GM19025 (cell line): ENCODE measurements at regions not wholly inside any gene's neighbourhood (a gene's known extent, or its start where the extent isn't known, plus 50 kb on each side); places are given as distances from the start of the nearest gene placed in this dataset.
"Not testable (repeated sequence)": the region's sequence is repeated elsewhere in the genome, so short reads cannot be mapped to it uniquely, and the experiment has no call there.

Experiments
- ATAC-seq: cut with Tn5 transposase; IDR thresholded peaks from one replicate; pipeline ENCODE4 v1.9.1; 2021; ENCODE audit warnings: mild to moderate bottlenecking, low read depth, moderate library complexity; ENCODE audit not compliant: unreplicated experiment

DNA sequence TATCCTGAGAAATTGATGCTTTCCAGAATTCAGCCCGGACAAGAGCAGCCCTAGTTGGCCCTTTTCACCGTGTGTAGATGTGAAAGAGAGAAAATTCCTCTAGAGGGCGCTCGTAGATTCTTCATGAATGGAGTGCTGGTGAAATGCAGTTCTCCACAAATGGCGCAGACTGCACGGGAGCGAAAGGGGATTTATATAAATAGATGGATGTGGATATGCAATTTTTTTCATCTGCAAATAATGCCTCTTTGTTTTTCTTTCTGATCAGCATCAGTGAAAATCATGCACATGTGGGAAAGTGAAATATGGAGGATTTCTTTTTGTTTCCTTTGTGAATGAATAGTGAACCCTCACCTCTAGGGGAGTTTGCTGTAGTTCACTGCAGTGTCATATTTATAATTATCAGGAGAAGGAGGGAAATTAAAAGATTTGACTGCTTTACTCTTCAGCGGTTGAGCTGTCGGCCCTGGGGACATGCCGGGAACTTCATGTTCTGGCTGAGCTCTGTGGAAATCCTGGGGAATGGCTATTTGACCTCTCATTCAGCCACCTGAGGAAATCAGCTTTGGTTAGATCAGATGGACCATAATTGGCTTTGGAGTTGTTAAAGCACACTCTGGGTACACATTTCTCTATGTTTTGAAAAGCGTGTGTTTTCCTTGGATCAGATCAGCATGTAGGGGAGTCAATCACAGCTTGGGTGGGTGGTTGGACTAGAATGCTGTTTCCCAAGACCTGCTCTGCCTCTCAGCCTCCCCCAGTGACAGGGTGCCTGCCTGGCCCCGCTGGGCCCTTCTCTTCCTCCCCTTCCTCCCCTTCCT lies 115.0 kb upstream of the SHISA3 start:
- peak; percentile 57 for ATAC-seq

DNA sequence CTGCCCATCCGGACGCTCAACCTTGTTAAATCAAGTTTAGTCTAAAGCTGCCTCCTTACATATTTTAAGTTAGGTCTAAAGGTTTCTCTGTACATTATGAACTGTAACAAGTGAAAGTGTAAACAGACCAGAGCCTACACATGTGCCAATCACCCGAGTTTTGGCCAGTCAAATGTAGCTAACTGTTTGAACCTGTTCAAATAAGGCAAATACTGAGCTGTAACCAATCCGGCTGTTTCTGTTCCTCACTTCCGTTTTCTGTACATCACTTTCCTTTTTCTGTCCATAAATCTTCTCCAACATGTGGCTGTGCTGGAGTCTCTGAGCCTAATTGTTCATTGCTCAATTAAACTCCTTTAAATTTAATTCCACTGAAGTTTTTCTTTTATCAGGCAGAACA lies 113.3 kb upstream of the SHISA3 start:
- ATAC-seq: no peak

- ATAC-seq: not testable (repeated sequence)
Observed at GRCh38 chr4:42288876-42289275, 108.4 kb upstream of the SHISA3 start.

- not testable (repeated sequence) for ATAC-seq
Observed at GRCh38 chr4:42292192-42292591, 105.1 kb upstream of the SHISA3 start.

DNA sequence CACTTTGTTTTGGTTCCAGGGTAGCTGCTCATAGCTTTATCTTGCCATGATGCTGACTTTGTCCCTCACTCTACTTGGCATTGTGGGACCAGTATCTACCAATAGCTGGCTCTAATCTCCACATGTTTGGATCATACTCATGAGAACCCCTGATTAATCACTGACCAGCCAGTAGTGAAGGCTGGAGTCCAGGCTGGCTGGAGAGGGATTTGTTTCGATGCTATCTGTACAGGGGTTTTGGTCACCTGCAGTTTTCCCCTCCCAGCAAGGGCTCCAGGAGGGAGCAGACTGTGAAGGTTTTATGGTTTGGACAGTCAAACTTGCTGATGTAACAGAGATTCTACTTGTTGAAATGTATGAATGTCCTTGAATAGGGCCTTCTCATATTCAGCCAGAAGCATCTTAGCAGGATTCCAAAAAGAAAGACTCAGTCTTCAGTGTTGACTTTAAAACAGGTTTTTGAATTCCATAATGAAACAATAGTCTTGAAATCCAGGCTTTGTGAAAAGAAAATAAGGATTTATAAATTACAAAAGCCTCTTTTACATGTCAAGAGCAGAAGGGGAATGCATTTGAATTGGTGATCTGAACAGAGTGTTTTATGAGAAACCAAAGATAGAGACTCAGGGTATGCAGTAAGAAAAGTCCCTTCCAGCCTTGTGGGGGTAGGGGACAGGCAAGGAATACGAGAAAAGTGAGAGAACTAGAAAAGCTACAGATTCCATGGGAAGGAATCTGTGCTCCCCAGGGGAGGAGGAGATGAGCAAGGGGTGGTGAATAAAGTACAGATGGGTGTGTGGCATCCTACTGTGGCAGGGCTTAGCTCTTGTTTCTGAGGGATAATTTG lies 103.1 kb upstream of the SHISA3 start:
- ATAC-seq: no peak

DNA sequence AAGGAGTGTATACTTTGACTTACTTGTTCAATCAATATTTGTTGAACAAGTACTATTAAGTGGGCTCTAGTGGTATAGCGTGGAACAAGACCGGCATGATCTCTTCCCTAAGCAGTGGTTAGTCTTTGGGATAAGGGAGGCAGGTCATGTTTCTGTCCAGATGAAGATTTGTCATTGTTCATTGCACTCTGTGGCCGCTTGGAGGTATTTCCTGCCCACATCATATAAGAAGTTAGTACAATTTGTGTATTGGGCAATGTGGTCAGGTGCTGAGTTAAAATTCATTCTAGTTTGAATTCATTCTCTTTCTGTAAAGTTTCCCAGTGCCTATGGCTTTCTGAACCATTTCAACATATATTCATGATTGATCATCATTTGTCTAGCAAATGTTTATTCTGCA lies 101.1 kb upstream of the SHISA3 start:
- ATAC-seq: no peak

DNA sequence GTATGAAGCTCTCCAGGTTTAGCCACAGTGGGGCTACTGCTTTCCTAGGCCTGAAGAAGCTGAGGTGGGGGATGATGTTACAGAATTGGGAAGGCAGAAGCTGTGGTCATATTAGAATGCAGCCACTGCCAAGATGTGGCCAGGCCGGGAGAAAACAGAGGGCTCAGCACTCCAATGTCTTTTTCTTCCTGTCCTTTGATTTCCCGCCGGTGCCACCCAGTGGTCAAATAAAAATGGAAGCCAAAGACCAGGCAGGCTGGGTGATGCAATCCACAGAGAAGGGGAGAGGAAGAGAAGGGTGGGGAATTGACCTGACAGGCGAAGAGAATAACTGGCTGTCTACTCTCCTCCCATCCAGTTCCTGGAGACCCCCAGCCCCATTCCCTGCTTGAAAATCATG lies 94.9 kb upstream of the SHISA3 start:
- no peak for ATAC-seq

- ATAC-seq: no peak
Observed at GRCh38 chr4:42306221-42307109, 90.8 kb upstream of the SHISA3 start.

- no peak for ATAC-seq
Observed at GRCh38 chr4:42308247-42308646, 89.0 kb upstream of the SHISA3 start.

DNA sequence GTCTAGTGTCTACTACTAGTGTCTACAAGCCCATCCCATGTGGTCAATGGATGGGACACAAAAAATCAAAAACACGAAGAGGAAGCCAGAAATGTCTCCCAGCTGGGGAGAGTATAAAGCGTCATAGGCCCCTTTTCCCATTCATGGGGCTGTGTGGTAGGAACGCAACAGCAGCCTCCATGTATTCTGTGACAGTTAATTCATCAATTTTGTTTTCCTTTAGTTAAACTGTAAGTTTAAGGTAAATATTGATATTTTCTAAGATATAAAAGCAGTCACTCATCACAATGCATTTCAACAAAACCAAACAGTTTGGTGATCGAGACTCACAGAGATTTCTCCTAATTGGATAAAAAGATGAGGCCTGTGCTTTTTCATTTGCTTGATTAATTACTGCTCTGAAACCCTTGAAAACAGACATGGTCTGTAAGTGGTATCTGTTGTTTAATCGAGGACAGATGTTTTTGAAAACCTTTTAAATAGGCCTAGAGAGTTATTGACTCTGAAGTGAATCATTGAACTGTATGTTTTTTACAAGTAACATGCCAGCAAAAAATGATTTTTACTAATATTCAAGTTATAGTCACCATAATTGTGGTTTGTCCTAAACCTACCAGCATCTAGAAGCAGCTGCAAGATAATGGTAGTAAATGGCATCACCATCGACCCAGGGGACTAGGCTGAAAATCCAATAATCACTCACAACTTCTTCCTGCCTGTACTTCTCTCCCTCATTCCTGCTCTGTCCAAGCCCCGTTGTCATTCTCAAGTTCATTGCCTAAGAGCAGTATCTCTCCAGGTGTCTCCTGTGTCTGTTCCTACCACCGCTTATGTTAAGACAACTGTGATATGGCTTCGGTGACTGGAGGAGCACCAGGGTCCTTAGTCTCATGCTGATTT lies 87.7 kb upstream of the SHISA3 start:
- no peak for ATAC-seq

- ATAC-seq: no peak
Observed at GRCh38 chr4:42310358-42310757, 86.9 kb upstream of the SHISA3 start.

DNA sequence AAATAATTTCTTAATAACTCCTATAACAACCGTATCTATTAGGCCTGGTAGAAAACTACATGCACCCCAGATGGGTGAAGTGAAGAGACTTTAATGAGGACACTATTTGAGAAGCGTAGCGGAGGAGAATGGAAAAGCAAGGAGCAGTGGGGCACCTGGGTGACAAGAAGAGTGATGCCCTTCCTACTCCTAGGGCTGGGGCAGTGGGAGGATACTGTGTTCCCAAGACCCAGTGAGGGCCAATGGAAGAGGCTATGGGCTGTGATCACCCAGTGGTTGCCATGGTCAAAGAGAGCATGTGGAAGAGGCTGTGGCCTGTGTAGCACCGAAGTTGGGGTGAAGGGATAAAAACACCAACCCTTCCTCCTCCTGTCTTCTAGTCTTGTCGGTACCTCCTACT lies 86.5 kb upstream of the SHISA3 start:
- no peak for ATAC-seq

DNA sequence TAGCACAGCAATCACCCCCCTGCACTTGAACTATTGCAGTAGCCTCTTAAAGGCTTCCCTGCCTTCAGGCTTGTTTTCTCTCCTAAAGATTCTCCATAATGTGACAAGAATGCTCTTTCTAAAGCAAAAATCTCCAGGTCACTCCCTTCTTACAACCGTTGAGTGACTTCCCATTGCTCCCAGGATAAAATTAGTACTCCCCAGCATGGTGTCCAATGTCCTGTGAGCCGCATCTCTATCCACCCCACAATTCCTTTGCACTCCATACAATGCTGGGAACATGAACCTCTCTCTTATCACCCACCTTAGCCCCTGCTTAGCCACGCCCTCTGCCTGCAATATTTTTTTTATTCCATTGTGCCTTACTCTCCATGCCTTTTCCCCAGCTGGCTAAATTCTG lies 85.7 kb upstream of the SHISA3 start:
- ATAC-seq: no peak

DNA sequence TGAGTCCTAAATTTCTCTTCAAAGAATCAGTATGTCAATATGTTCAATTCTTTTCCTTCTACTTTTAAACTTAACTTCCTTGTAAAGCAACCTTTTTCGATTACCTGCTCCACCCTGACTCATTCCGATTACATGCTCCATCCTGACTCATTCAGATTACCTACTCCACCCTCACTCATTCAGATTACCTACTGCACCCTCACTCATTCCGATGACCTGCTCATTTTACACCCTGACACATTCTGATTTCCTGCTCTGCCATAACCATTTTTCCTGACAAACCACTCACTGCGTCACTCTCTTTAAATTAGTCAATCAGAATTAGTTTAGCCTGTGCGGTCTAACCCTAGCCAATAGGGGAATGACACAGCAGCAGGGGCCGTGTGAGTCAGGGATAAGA lies 83.9 kb upstream of the SHISA3 start:
- not testable (repeated sequence) for ATAC-seq

GRCh38 chr4:42313872-42314271 lies 83.4 kb upstream of the SHISA3 start:
- ATAC-seq: no peak

- no peak for ATAC-seq
Observed at GRCh38 chr4:42315231-42315630, 82.1 kb upstream of the SHISA3 start.

GRCh38 chr4:42320822-42321388 lies 76.4 kb upstream of the SHISA3 start:
- ATAC-seq: peak; percentile 82

DNA sequence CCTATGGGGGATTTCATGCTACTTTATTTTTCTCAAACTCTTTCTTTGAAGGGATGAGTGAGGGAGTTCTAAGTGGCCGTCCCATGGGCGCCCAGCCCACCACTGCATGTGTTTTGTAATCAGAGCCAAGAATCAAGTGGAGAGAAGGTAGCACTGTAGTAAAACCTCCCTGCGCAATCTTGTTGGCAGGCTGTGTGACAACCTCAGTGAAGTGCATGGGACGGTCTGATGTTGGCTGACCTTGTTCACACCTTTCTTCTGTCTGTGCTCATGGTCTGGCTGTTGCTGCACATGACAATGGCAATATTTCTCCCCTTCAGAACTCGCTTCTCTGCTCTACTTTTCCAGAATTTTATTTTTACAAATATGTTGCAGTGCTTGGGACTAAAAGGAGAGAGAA lies 71.2 kb upstream of the SHISA3 start:
- ATAC-seq: no peak

- no peak for ATAC-seq
Observed at GRCh38 chr4:42326524-42326923, 70.8 kb upstream of the SHISA3 start.
